ENCODE measurements at regions not wholly inside any gene's neighbourhood (a gene's known extent, or its start where the extent isn't known, plus 50 kb on each side); places are given as distances from the start of the nearest gene placed in this dataset.

- TF ChIP-seq ATF3 (IDR thresholded peaks at IDR 0.05) (no peak), CTCF (IDR thresholded peaks at IDR 0.05 in 2 of 3, conservative IDR thresholded peaks at IDR 0.05 in 1 of 3; ENCODE audit: borderline replicate concordance in 1 of 3, insufficient read depth in 1 of 3, low read depth in 2 of 3, low read length in 2 of 3) (no peak), POLR2A (IDR thresholded peaks at IDR 0.05; ENCODE audit: borderline replicate concordance, extremely low read depth, insufficient read depth, insufficient read length) (no peak), POLR2AphosphoS5 (IDR thresholded peaks at IDR 0.05; ENCODE audit: low read depth, low read length) (no peak), YY1 (IDR thresholded peaks at IDR 0.05; ENCODE audit: extremely low read depth, insufficient replicate concordance, low read depth, low read length) (no peak), CBX3 (IDR thresholded peaks at IDR 0.05; ENCODE audit: low read depth) (no peak), SIN3A (IDR thresholded peaks at IDR 0.05; ENCODE audit: low read depth) (no peak), CEBPB (IDR thresholded peaks at IDR 0.05; ENCODE audit: low read depth) (no peak), FOSL1 (IDR thresholded peaks at IDR 0.05; ENCODE audit: low read depth) (no peak), REST (IDR thresholded peaks at IDR 0.05; ENCODE audit: low read depth) (no peak)
These were observed 381.0 kb downstream of the LRIG3 start for GRCh38 chr12:58539295-58539694.
